ENCODE measurements at regions not wholly inside any gene's neighbourhood (a gene's known extent, or its start where the extent isn't known, plus 50 kb on each side); places are given as distances from the start of the nearest gene placed in this dataset.

DNA sequence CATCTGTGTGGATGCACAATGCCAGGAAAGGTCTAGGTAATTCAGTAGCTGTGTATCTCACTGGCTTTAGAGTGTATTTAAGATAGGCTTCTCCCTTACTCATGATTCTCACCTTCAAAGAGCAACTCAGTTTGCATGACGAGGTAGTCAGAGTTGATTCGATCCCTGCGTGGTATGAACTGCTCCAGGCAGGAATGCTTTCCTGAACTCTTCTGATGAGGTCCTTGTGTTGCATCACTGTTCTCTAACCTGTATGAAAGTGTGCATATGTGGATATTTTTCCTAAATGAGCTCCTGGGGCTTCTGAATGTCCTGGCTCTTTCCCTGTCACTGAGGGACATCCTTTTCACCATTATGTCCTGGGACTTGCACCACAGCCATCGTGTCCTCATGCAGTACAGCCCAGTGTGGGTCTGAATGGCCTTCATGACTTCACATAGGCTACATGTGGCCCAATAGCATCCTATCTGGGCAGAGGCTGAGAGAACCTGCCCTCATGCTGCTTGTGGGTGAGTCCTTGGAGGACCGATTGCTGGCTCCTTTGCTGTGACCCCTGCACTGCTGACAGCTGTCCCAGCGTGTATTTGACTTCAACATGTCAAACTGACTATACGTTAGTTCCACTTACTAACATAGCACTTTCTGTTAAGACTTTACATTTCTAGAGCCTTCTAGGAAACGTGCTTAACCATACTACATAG lies 65.3 kb upstream of the WDR1 start:
- Histone ChIP-seq H3K9me3 (no peaks in the 10 kb centered on the region), H3K36me3 (replicated peaks) (no peaks in the 10 kb centered on the region), H3K4me1 (no peaks in the 10 kb centered on the region), H3K27me3 (ENCODE audit: low read depth) (no peaks in the 10 kb centered on the region), H3K4me3 (no peak overlapping the region)
- in situ Hi-C loops (cut with MboI; ENCODE audit: low sequenced_read_pairs) = no loop called here
- DNase-seq (ENCODE audit: low spot score in 2 of 2) = no peak

DNA sequence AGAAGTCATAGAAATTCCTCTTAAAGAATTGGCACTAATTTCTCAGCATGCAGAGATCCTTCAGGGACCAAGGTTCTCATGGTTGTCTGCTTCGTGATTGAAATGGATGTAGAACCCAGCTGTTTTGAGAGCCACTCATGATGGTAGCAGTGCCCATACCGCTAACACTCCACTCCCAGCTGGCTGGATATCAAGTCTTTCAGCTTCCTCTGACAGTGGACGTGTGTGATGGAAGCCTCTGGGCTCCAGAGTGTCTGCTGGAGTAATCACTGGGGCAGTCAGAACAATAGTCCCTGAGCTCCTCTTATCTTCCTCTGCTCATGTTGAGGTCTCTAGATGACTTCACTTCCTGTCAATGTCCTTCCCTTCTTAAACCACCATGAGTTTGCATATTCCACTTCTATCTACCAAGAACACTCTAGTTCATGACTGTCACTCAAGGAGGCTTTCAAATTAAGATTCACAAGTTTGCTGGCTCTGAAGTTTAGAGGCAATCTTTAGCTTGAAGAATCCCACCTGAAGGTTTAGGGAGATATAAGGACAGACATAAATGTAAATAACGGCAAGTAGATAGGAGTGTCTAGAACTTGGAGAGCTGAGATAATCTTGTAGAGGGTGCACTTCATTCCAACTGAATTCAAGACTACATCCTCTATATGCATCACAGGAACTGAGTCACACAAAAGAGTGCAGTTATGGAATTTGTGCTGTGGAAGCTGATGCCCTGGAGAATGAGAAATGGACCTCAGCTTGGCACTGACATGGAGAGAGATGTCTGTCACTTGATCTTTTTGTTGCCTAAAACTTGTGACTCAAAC lies 64.5 kb upstream of the WDR1 start:
- no peaks in the 10 kb centered on the region for H3K9me3 ChIP-seq
- H3K27me3 ChIP-seq (ENCODE audit: low read depth) = no peaks in the 10 kb centered on the region
- no peaks in the 10 kb centered on the region for H3K36me3 ChIP-seq (replicated peaks)
- no peak for DNase-seq (ENCODE audit: low spot score in 2 of 2)
- in situ Hi-C loops (cut with MboI; ENCODE audit: low sequenced_read_pairs) = no loop called here
- no peak overlapping the region for H3K4me3 ChIP-seq
- H3K4me1 ChIP-seq = no peaks in the 10 kb centered on the region

DNA sequence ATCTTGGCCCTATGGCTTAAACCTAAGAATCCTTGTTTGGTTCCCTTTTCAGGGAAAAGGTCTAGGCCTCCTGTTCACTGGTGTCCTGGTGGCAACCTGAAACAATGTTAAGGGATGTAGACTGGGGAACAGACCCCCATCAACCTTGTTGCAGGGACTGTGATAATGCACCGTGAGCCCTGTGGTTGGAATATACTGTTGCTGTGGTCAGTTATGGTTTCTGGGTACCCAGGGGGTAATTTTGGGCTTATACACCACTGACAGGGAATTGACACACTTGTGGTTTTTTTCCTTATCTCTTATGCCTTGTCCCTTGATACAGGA lies 64.0 kb upstream of the WDR1 start:
- no peaks in the 10 kb centered on the region for H3K27me3 ChIP-seq (ENCODE audit: low read depth)
- no peak overlapping the region for H3K4me3 ChIP-seq
- no peak for DNase-seq (ENCODE audit: low spot score in 2 of 2)
- H3K36me3 ChIP-seq (replicated peaks) = no peaks in the 10 kb centered on the region
- in situ Hi-C loops (cut with MboI; ENCODE audit: low sequenced_read_pairs) = no loop called here
- H3K9me3 ChIP-seq = no peaks in the 10 kb centered on the region
- no peaks in the 10 kb centered on the region for H3K4me1 ChIP-seq

DNA sequence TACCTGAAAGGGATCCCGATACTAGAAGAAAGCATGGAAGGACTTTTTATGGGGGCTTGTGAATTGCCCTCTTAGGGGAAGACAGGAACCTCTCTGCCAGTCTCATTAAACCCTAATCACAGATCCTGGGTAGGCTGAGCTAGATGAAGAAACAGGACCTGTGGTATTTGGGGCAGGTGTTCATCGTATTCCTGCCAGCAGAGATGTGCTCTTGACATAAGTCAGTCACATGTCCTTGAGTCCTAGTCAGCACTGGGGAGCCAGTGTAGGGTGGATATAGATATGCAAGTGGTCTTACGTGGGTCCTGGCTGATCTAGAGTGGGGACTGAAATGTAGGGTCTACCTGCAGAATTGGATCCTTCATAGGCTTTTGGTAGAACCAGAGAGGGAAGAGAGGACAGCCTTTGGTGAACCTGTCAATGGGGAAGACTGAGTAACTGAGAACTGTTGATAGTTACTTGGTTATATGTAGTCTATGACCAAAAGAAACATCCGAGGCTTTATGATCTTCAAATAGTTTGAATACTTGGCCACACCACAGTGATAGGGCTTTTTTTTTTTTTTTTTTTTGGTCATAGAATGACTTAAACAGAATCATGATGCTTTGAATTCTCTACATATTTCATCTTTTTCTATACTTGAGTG lies 63.5 kb upstream of the WDR1 start:
- no peaks in the 10 kb centered on the region for H3K4me1 ChIP-seq
- no peaks in the 10 kb centered on the region for H3K9me3 ChIP-seq

DNA sequence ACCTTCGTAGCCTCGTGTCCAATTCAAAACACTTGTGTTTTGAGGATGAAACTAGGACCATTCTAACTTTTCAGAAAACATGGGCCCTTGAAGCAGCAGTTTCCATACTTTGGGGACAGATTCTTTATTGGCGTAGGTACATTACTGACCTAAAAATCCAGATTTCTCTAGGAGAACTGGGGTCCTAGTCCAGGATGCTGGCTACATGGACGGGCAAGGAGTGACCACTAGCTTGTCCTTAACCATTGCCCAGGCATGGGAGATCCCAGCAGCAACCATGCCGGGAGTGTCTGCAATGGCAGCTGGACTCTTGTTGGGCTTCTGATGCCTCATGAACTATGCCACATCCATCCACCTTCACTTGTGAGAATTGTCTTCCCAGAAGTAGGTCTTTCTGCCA lies 62.2 kb upstream of the WDR1 start:
- Histone ChIP-seq H3K9me3 (no peaks in the 10 kb centered on the region), H3K4me1 (no peaks in the 10 kb centered on the region), H3K4me3 (no peak overlapping the region), H3K27me3 (ENCODE audit: low read depth) (no peaks in the 10 kb centered on the region), H3K36me3 (replicated peaks) (no peaks in the 10 kb centered on the region)
- no peak for DNase-seq (ENCODE audit: low spot score in 2 of 2)
- in situ Hi-C loops (cut with MboI; ENCODE audit: low sequenced_read_pairs) = no loop called here

More for the DNA sequence above, 63.5 kb upstream of the WDR1 start:
- in situ Hi-C loops (cut with MboI; ENCODE audit: low sequenced_read_pairs) = no loop called here
- Histone ChIP-seq H3K27me3 (ENCODE audit: low read depth) (no peaks in the 10 kb centered on the region), H3K4me3 (no peak overlapping the region), H3K36me3 (replicated peaks) (no peaks in the 10 kb centered on the region)
- DNase-seq (ENCODE audit: low spot score in 2 of 2) = no peak

DNA sequence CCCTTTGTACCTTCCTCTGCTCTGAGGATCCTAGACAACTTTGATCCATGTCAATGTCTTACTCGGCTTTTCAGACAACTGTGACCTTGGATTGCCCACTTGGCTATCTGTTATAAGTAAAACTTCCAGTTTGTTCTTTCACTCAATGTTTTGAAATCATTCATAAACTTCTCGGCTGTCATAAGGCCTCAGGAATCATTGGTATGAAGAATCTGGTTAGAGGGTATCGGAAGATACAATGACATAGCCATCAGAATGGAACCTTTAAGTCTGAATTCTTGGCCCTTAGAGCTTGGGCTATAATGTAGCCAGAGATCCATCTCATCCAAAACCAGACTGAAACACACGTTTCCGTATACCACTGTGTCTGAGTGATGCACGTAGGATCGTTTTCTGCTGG lies 59.0 kb upstream of the WDR1 start:
- Histone ChIP-seq H3K9me3 (no peaks in the 10 kb centered on the region), H3K36me3 (replicated peaks) (no peaks in the 10 kb centered on the region), H3K4me3 (no peak overlapping the region), H3K4me1 (no peaks in the 10 kb centered on the region), H3K27me3 (ENCODE audit: low read depth) (no peaks in the 10 kb centered on the region)
- DNase-seq (ENCODE audit: low spot score in 2 of 2) = no peak
- in situ Hi-C loops (cut with MboI; ENCODE audit: low sequenced_read_pairs) = no loop called here

DNA sequence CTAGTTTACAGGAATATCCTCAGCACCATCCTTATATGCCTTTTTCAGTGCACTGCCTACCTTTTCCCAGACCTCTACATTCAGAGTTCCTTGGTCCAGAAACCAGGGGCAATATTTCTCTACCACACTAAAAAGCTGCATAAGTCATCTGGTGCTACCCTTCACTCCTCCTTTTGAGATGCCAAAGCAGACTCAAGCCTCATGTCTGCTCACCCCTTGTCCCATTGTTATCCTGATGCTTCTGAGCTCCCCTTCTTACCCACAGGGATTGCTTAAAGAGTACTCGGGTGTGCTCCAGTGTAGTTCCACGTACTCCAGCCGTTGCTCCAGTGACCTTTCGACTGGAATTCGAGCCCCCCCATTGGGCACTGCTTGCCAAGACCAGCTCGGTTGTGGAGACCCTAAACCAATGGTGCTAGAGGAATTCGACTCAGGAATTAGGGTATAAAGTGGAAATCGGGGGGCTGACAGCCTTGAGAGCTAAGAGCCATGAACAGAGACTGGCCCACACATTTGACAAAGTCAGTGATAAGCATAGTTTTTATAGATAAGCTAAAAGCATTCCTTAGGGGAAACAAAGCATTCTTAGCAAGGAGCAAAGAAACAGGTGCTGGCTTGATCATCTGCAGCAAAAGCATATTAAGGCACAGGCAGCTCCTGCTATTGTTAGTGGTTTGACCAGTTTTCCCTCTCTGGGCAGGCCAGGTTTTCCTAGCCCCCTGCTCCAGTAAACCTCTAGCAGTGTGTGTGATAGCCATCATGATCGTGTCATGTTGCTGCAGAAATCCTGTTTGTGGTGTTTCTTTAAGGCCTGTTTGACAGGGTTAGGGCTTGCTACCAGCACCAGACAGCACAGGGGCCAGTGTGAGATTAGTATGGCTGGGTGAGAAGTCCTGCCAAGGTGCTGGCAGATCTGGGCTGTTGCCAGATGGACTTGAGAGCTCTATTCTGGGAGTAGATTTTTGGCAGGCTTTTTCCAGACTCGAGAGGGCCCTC lies 57.5 kb upstream of the WDR1 start:
- no peak for DNase-seq (ENCODE audit: low spot score in 2 of 2)
- in situ Hi-C loops (cut with MboI; ENCODE audit: low sequenced_read_pairs) = no loop called here
- Histone ChIP-seq H3K4me1 (no peaks in the 10 kb centered on the region), H3K9me3 (no peaks in the 10 kb centered on the region), H3K4me3 (no peak overlapping the region), H3K36me3 (replicated peaks) (no peaks in the 10 kb centered on the region), H3K27me3 (ENCODE audit: low read depth) (no peaks in the 10 kb centered on the region)

DNA sequence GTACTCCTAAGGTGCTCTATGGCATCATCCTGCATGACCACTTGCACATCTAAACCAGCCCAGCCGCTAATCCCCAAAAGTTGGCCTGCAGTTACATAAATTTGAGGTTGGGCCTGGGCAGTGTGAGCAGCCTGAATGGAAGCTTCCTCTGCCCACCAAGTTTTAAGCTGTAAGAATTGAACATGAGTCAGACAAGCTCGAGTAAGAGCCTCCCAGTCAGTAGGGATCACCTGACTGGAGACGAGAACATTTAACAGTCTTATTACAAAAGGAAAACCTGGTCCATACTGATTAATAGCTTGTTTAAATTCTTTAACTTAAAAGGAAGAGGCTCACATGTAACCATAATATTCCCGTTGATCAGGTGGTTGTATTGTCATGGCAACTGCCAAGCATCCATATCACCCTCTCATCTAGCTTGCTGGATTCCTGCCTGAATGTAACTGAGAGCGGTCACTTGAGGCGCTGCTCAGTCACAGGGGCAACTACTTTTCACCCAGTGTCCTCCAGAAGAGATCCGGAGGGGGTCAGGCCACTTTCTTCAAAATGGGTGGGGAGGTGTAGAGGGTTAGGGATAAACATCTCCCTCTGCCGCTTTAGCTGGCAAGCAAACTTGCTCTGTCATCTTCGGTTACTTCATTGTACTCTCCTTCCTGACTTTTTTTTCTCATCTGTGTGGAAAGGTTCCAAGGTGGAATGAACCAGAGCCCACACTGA lies 56.6 kb upstream of the WDR1 start:
- Histone ChIP-seq H3K4me3 (no peak overlapping the region), H3K9me3 (no peaks in the 10 kb centered on the region), H3K4me1 (no peaks in the 10 kb centered on the region), H3K36me3 (replicated peaks) (no peaks in the 10 kb centered on the region), H3K27me3 (ENCODE audit: low read depth) (no peaks in the 10 kb centered on the region)
- in situ Hi-C loops (cut with MboI; ENCODE audit: low sequenced_read_pairs) = no loop called here
- DNase-seq (ENCODE audit: low spot score in 2 of 2) = no peak

DNA sequence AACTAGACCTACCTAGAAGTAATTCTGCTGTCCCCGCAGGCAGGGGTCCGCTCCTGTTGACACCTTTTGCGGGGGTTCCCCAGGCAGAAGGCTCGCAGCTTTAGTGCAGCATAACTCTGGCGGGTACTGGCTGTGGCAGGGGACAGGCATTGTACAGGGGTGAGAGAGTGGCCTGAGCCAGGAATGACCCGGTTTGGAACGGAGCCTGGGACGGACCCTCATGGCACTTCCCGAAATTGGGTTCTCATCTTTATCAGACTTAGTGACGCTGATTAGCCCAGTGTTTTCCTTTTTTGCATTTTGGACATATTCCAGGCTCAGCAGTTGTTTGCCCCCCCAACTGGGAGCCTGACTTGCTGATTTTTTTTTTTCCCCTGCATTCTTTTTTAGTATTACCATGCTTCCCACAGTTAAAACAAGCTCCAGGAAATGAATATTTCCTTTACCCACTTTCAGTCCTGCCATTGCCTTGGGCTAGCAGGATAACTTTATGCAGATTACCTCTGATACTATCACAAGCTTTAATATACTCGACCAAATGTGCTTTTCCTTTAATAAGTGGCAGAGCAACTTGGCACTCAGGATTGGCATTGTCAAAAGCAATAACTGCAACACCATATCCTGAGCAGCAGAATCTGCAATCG lies 55.8 kb upstream of the WDR1 start:
- in situ Hi-C loops (cut with MboI; ENCODE audit: low sequenced_read_pairs) = no loop called here
- Histone ChIP-seq H3K36me3 (replicated peaks) (no peaks in the 10 kb centered on the region), H3K27me3 (ENCODE audit: low read depth) (no peaks in the 10 kb centered on the region), H3K4me1 (no peaks in the 10 kb centered on the region), H3K4me3 (no peak overlapping the region), H3K9me3 (no peaks in the 10 kb centered on the region)
- no peak for DNase-seq (ENCODE audit: low spot score in 2 of 2)

DNA sequence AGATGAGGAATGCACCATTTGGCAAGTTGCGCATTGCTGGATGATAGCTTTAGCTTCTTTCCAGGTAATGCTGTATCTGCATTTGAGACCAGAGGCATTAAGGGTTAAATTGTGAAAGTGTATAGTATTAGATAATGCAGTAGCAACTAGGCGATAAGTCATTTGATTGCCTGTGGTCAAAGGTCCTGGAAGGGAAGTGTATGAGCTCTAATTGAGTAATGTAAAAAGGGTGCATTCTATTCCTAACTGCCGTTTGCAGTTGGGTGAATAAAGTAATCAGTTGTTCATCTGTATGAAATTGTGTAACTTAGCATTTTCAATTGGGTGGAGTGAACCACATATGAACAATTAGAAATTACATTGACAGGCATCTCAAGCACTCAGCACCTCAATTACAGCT lies 54.5 kb upstream of the WDR1 start:
- in situ Hi-C loops (cut with MboI; ENCODE audit: low sequenced_read_pairs) = no loop called here
- H3K36me3 ChIP-seq (replicated peaks) = no peaks in the 10 kb centered on the region
- H3K4me1 ChIP-seq = no peaks in the 10 kb centered on the region
- no peak for DNase-seq (ENCODE audit: low spot score in 2 of 2)
- no peaks in the 10 kb centered on the region for H3K9me3 ChIP-seq
- no peak overlapping the region for H3K4me3 ChIP-seq
- no peaks in the 10 kb centered on the region for H3K27me3 ChIP-seq (ENCODE audit: low read depth)

DNA sequence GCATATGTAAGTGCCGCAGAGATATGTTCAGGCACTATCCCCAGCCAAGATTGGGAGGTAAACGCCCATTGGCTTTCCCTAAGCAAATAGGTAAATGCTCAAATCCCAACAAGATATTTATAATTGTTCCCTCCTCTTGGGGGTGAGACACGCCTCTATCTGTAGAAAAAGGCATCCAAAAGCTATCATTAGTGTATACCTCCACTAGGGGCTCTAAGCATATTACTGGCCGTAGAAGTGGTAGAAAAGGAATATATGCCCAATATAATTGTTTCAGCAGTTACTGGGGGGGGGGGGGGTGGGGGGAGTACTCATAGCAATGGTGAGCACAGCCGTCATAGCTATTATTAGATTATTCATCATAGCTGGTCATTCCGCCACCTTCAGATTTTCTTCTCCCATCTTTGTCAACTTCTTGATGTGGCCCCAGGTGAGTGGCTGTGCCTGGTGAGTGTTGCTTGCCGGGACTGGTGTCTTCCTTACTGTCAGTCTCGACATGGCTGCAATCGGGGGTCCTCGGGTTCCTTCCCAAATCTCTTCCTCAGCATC lies 53.3 kb upstream of the WDR1 start:
- no peaks in the 10 kb centered on the region for H3K27me3 ChIP-seq (ENCODE audit: low read depth)
- H3K4me1 ChIP-seq = no peaks in the 10 kb centered on the region
- no peak for DNase-seq (ENCODE audit: low spot score in 2 of 2)
- no peaks in the 10 kb centered on the region for H3K36me3 ChIP-seq (replicated peaks)
- H3K4me3 ChIP-seq = no peak overlapping the region
- no peaks in the 10 kb centered on the region for H3K9me3 ChIP-seq
- in situ Hi-C loops (cut with MboI; ENCODE audit: low sequenced_read_pairs) = no loop called here

DNA sequence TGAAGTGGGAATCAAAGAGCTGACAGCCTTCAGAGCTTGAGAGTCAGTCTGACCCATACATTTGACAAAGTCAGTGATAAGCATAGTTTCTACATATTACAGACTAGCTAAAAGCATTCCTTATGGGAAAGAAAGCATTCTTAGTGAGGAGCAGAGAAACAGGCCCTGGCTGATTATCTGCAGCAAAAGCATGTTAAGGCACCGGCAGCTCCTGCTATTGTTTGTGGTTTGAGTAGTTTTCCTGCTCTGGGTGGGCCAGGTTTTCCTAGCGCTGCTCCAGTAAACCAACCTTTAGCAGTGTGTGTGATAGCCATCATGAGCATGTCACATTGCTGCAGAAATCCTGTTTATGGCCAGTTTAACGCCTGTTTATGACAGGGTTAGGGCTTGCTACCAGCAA lies 51.6 kb upstream of the WDR1 start:
- Histone ChIP-seq H3K36me3 (replicated peaks) (no peaks in the 10 kb centered on the region), H3K4me3 (no peak overlapping the region), H3K4me1 (no peaks in the 10 kb centered on the region), H3K27me3 (ENCODE audit: low read depth) (no peaks in the 10 kb centered on the region), H3K9me3 (no peaks in the 10 kb centered on the region)
- no peak for DNase-seq (ENCODE audit: low spot score in 2 of 2)
- in situ Hi-C loops (cut with MboI; ENCODE audit: low sequenced_read_pairs) = no loop called here

Measured in HAP-1 (cell line).